PC-3 (cell line): ENCODE measurements at regions not wholly inside any gene's neighbourhood (a gene's known extent, or its start where the extent isn't known, plus 50 kb on each side); places are given as distances from the start of the nearest gene placed in this dataset.

Experiments
- CTCF ChIP-seq: fragments of 300-600 bp; sonication (generic); conservative IDR thresholded peaks from 2 replicates; pipeline ENCODE4 v1.5.1; 2017; ENCODE audit warnings: antibody characterized with exemption, low read depth, mild to moderate bottlenecking, low read length
- EZH2phosphoT487 ChIP-seq: fragments of 300-600 bp; sonication (generic); IDR thresholded peaks from 2 replicates; pipeline ENCODE4 v1.6.1; 2018; ENCODE audit warnings: mild to moderate bottlenecking, antibody characterized with exemption, low read length, borderline replicate concordance

- no peak for TF ChIP-seq EZH2phosphoT487
- no peak for TF ChIP-seq CTCF
These were observed 287.6 kb downstream of the SOX2 start for GRCh38 chr3:181999314-181999713.
